Sigmoid colon (tissue), 6 donors: ENCODE measurements at regions not wholly inside any gene's neighbourhood (a gene's known extent, or its start where the extent isn't known, plus 50 kb on each side); places are given as distances from the start of the nearest gene placed in this dataset.
A peak's percentile ranks its signal among the peaks of the same experiment; 100 is the strongest.

Source experiments
- DNase-seq: peaks from one replicate; pipeline ENCODE4 v3.0.0-alpha.2; 2019
- H3K27ac ChIP-seq, 4 donors: fragments of 200-600 bp; sonication (generic); one replicate each; pipeline ENCODE4 v1.5.1; 2016 to 2019; ENCODE audit warnings: mild to moderate bottlenecking in 1 of 4
- H3K27me3 ChIP-seq, 3 donors: fragments of 200-600 bp; sonication (generic); one replicate each; pipeline ENCODE4 v1.5.1; 2019; ENCODE audit warnings: mild to moderate bottlenecking in 1 of 3
- H3K36me3 ChIP-seq, 4 donors: fragments of 200-600 bp; sonication (generic); one replicate each; pipeline ENCODE4 v1.5.1; 2016 to 2019
- H3K4me1 ChIP-seq, 4 donors: fragments of 200-600 bp; sonication (generic); one replicate each; pipeline ENCODE4 v1.5.1; 2017 to 2019
- H3K4me3 ChIP-seq, 4 donors: fragments of 200-600 bp; sonication (generic); one replicate each; pipeline ENCODE4 v1.5.1; 2017 to 2019; ENCODE audit warnings: mild to moderate bottlenecking in 2 of 4, moderate library complexity in 1 of 4
- H3K9me3 ChIP-seq, 4 donors: fragments of 200-600 bp in 3 of 4; sonication (generic) in 3 of 4; one replicate each; pipeline versions ENCODE4 v1.5.1 to v1.6.1; 2013 to 2019
- EP300 ChIP-seq, 4 donors: sonication (generic); formaldehyde crosslinking; IDR thresholded peaks; one replicate each; pipeline ENCODE4 v1.6.1; 2017; ENCODE audit warnings: antibody characterized with exemption in 4 of 4
- POLR2A ChIP-seq, 2 donors: fragments of 450-650 bp; IDR thresholded peaks; one replicate each; pipeline ENCODE4 v1.6.1; 2016; ENCODE audit warnings: antibody characterized with exemption in 2 of 2, mild to moderate bottlenecking in 2 of 2, moderate library complexity in 2 of 2
- POLR2AphosphoS5 ChIP-seq, 4 donors: sonication (generic); formaldehyde crosslinking; IDR thresholded peaks; one replicate each; pipeline ENCODE4 v1.6.1; 2017; ENCODE audit warnings: antibody characterized with exemption in 4 of 4
- WGBS, 2 donors: extraction: QIAGEN DNeasy Blood & Tissue Kit; methylation state at CpG; one replicate each; pipeline ENCODE4 v1.1.7; 2013; 5-methylcytosine and 5-hydroxymethylcytosine counted together
- intact Hi-C: fragments of 100-400 bp; cut with DNase I; formaldehyde crosslinking; loops from one replicate; pipeline ENCODE4 v1.15.1; 2023
- TF ChIP-seq, protein P1 (sequence below), 4 experiments: fragments of 450-650 bp in 3 of 4; fragments of 200-600 bp in 1 of 4; IDR thresholded peaks; one replicate each; pipeline ENCODE4 v1.5.1; 2016 to 2019; ENCODE audit warnings: antibody characterized with exemption in 4 of 4, mild to moderate bottlenecking in 3 of 4, moderate library complexity in 2 of 4
- donor health status: healthy with polysubstance abuse.
- donor health status: healthy.

DNA sequence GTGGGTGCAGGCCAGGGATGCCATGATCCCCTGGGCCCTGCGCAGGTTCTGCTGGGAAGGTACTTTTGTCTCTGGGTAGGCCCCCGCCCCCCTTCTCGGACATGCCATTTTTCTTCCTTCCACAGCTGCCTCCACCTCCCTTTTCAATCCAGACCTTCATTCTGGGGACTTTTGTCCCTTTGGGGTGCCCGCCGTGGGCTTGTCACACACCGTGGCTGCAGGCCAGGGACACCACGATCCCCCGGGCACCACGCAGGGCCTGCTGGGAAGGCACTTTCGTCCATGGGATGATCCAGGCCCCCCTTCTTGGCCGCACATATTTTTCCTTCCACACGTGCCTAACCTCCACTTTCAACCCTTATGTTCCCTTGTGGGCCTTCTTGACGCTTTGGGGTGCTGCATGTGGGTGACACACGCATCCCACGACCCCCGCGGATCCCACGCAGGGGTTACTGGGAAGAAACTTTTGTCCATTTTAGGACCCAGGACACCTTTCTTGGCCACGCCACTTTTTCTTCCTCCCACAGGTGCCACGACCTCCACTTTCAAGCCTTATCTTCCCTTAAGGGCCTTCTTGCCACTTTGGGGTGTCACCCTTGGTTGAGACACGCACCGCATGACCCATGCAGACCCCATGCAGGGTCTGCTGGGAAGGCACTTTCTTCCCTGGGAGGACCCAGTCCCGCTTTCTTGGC is 272.5 kb downstream of the ALG10 start:
- WGBS, 2 donors, result 85 to 88% methylated on average over 23 of the region's 23 CpGs
- intact Hi-C loops, result no loop called here
- DNase-seq, result peak; percentile 51
- no peaks in the 10 kb centered on the region for H3K4me1 ChIP-seq
- no peak overlapping the region for H3K27ac ChIP-seq
- TF ChIP-seq, protein P1, sequence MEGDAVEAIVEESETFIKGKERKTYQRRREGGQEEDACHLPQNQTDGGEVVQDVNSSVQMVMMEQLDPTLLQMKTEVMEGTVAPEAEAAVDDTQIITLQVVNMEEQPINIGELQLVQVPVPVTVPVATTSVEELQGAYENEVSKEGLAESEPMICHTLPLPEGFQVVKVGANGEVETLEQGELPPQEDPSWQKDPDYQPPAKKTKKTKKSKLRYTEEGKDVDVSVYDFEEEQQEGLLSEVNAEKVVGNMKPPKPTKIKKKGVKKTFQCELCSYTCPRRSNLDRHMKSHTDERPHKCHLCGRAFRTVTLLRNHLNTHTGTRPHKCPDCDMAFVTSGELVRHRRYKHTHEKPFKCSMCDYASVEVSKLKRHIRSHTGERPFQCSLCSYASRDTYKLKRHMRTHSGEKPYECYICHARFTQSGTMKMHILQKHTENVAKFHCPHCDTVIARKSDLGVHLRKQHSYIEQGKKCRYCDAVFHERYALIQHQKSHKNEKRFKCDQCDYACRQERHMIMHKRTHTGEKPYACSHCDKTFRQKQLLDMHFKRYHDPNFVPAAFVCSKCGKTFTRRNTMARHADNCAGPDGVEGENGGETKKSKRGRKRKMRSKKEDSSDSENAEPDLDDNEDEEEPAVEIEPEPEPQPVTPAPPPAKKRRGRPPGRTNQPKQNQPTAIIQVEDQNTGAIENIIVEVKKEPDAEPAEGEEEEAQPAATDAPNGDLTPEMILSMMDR (IDR thresholded peaks at IDR 0.05), result no peak
- TF ChIP-seq EP300 (IDR thresholded peaks at IDR 0.05) (no peak), POLR2AphosphoS5 (IDR thresholded peaks at IDR 0.05) (no peak), POLR2A (IDR thresholded peaks at IDR 0.05) (no peak)
- no peak overlapping the region for H3K4me3 ChIP-seq
- H3K9me3 ChIP-seq, result peaks cover 0 to 21% (median 0%) of the 10 kb centered on the region in 4 donors
- H3K36me3 ChIP-seq, result no peaks in the 10 kb centered on the region
- peaks cover 0 to 7% (median 0%) of the 10 kb centered on the region in 3 donors for H3K27me3 ChIP-seq

DNA sequence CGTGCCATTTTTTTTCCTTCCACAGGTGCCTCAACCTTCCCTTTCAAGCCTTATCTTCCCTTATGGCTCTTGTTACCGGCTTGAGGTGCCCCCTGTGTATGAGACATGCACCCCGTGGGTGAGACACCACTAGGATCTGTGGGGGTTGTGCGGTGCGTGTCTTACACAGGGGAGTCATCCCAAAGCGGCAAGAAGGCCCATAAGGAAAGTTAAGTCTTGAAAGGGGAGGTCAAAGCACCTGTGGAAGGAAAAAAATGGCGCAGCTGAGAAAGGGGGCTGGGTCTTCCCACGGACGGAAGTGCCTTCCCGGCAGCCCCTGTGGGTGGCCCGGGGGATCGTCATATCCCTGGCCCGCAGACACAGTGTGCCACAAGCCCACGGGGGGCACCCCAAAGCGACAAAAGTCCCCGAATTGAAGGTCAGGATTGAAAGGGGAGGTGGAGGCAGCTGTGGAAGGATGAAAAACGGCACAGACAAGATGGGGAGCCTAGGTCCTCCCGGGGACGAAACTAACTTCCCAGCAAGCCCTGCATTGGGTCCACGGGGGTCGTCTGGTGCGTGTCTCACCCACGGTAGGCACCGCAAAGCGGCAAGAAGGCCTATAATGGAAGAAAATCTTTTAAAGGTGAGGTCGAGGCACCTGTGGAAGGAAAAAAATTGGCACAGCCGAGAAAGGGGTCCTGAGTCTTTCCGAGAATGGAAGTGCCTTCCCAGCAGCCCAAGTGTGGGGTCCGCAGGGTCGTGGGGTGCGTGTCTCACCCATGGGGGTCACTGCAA is 273.3 kb downstream of the ALG10 start:
- peaks cover 0 to 19% (median 0%) of the 10 kb centered on the region in 4 donors for H3K9me3 ChIP-seq
- no peaks in the 10 kb centered on the region for H3K4me1 ChIP-seq
- 83% methylated on average over 31 of the region's 31 CpGs for WGBS, 2 donors
- no peaks in the 10 kb centered on the region for H3K36me3 ChIP-seq
- no peak overlapping the region for H3K27ac ChIP-seq
- no peak overlapping the region for H3K4me3 ChIP-seq
- TF ChIP-seq, protein P1 (IDR thresholded peaks at IDR 0.05), result no peak
- TF ChIP-seq POLR2AphosphoS5 (IDR thresholded peaks at IDR 0.05), result no peak
- no peak for TF ChIP-seq POLR2A (IDR thresholded peaks at IDR 0.05)
- TF ChIP-seq EP300 (IDR thresholded peaks at IDR 0.05), result no peak
- H3K27me3 ChIP-seq, result peaks cover 0 to 7% (median 0%) of the 10 kb centered on the region in 3 donors
- DNase-seq, result peak; percentile 33
- intact Hi-C loops, result no loop called here

DNA sequence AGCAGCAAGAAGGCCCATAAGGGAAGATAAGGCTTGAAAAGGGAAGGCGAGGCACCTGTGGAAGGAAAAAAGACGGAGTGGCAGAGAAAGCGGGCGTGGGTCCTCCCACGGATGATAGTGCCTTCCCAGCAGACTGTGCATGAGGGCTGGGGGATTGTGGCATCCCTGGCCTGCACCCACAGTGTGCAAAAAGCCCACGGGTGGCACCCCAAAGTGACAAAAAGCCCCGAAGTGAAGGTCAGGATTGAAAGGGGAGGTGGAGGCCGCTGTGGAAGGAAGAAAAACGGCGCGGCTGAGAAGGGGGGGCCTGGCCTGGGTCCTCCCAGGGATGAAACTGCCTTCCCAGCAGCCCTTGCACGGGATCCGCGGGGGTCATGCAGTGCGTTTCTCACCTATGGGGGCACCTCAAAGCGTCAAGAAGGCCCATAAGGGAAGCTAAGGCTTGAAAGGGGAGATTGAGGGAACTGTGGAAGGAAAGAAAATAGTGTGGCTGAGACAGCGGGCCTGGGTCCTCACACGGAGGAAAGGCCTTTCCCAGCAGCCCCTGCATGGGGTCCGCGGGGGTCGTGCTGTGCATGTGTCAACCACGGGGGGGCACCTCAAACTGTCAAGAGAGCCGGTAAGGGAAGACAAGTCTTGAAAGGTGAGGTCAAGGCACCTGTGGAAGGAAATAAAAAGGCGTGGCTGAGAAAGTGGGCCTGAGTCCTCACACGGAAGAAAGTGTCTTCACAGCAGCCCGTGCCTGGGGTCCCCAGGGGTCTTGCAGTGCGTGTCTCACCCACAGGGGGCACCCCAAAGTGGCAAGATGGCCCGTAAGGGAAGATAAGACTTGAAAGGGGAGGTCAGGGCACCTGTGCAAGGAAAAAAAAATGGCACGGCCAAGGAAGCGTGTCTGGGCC is 274.1 kb downstream of the ALG10 start:
- intact Hi-C loops, result no loop called here
- WGBS, 2 donors, result 78 to 79% methylated on average over 30 of the region's 30 CpGs
- TF ChIP-seq EP300 (IDR thresholded peaks at IDR 0.05) (no peak), POLR2AphosphoS5 (IDR thresholded peaks at IDR 0.05) (no peak), POLR2A (IDR thresholded peaks at IDR 0.05) (no peak)
- TF ChIP-seq, protein P1 (IDR thresholded peaks at IDR 0.05), result no peak
- Histone ChIP-seq H3K4me1 (no peaks in the 10 kb centered on the region), H3K36me3 (no peaks in the 10 kb centered on the region), H3K27ac (no peak overlapping the region), H3K9me3 (peaks cover 0 to 21% (median 0%) of the 10 kb centered on the region in 4 donors), H3K27me3 (peaks cover 0 to 7% (median 0%) of the 10 kb centered on the region in 3 donors), H3K4me3 (no peak overlapping the region)
- DNase-seq, result peak; percentile 54

DNA sequence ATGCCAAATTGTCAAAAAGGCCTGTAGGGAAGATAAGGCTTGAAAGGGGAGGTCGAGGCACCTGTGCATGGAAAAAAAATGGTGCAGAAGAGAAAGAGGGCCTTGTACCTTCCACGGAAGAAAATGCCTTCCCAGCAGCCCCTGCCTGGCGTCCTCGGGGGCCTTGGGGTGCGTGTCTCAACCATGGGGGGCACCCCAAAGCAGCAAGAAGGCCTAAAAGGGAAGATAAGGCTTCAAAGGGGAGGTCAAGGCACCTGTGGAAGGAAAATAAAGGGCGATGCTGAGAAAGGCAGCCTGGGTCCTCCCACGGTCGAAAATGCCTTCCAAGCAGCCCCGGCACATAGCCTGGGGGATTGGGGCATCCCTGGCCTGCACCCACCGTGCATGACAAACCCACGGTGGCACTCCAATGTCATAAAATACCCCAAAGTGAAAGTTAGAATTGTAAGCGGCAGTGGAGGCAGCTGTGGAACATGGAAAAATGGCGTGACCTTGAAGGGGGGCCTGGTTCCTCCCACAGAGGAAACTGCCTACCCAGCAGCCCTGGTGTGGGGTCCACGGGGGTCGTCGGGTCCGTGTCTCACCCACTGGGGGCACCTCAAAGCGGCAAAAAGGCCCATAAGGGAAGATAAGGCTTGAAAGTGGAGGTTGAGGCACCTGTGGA is 275.0 kb downstream of the ALG10 start:
- no peak overlapping the region for H3K4me3 ChIP-seq
- H3K36me3 ChIP-seq, result no peaks in the 10 kb centered on the region
- DNase-seq, result peak; percentile 35
- TF ChIP-seq, protein P1 (IDR thresholded peaks at IDR 0.05), result no peak
- no peak for TF ChIP-seq POLR2AphosphoS5 (IDR thresholded peaks at IDR 0.05)
- no peak for TF ChIP-seq POLR2A (IDR thresholded peaks at IDR 0.05)
- no peak for TF ChIP-seq EP300 (IDR thresholded peaks at IDR 0.05)
- no peaks in the 10 kb centered on the region for H3K4me1 ChIP-seq
- intact Hi-C loops, result no loop called here
- 58 to 62% methylated on average over 18 of the region's 18 CpGs for WGBS, 2 donors
- peaks cover 0 to 21% (median 0%) of the 10 kb centered on the region in 4 donors for H3K9me3 ChIP-seq
- no peak overlapping the region for H3K27ac ChIP-seq
- H3K27me3 ChIP-seq, result peaks cover 0 to 7% (median 0%) of the 10 kb centered on the region in 3 donors
